SK-N-SH treated with all-trans-retinoic acid at 6 μM for 48 hours (cell line): ENCODE measurements at regions not wholly inside any gene's neighbourhood (a gene's known extent, or its start where the extent isn't known, plus 50 kb on each side); places are given as distances from the start of the nearest gene placed in this dataset.

ENCODE experiments used
- ATAC-seq: fragments of 200-7000 bp; cut with Tn5 transposase; 3 replicates; pipeline ENCODE4 v1.9.1; 2020; ENCODE audit warnings: mild to moderate bottlenecking, moderate library complexity
- ARNTL ChIP-seq: fragments of 450-650 bp; formaldehyde crosslinking; IDR thresholded peaks from 2 replicates; pipeline ENCODE4 v1.5.0; 2020; ENCODE audit warnings: low read depth, mild to moderate bottlenecking, moderate library complexity, borderline replicate concordance
- BACH2 ChIP-seq: fragments of 250-450 bp; sonication (Bioruptor Pico); IDR thresholded peaks from 2 replicates; pipeline ENCODE4 v1.9.0; 2021; ENCODE audit warnings: mild to moderate bottlenecking, borderline replicate concordance
- CREB5 ChIP-seq: fragments of 250-450 bp; sonication (Bioruptor Pico); IDR thresholded peaks from 2 replicates; pipeline ENCODE4 v1.5.1; 2020; ENCODE audit warnings: low read depth, mild to moderate bottlenecking, moderate library complexity
- CSDC2 ChIP-seq: fragments of 250-450 bp; sonication (Bioruptor Pico); IDR thresholded peaks from 2 replicates; pipeline ENCODE4 v1.5.0; 2020; ENCODE audit warnings: mild to moderate bottlenecking, moderate library complexity
- CSRNP3 ChIP-seq: fragments of 250-450 bp; sonication (Bioruptor Pico); IDR thresholded peaks from 2 replicates; pipeline ENCODE4 v1.5.1; 2021; ENCODE audit warnings: mild to moderate bottlenecking, moderate library complexity
- ESRRG ChIP-seq: fragments of 250-450 bp; sonication (Bioruptor Pico); IDR thresholded peaks from 2 replicates; pipeline ENCODE4 v1.6.1; 2021; ENCODE audit warnings: mild to moderate bottlenecking
- GLIS3 ChIP-seq: fragments of 250-450 bp; sonication (Bioruptor Pico); IDR thresholded peaks from 2 replicates; pipeline ENCODE4 v1.5.0; 2020; ENCODE audit warnings: mild to moderate bottlenecking, moderate library complexity
- ISL1 ChIP-seq: fragments of 250-450 bp; sonication (Bioruptor Pico); IDR thresholded peaks from 2 replicates; pipeline ENCODE4 v2.1.2; 2022; ENCODE audit warnings: mild to moderate bottlenecking, moderate library complexity
- OSR1 ChIP-seq: fragments of 250-450 bp; sonication (Bioruptor Pico); IDR thresholded peaks from 2 replicates; pipeline ENCODE4 v1.8.0; 2022; ENCODE audit warnings: moderate library complexity, mild to moderate bottlenecking, inconsistent platforms
- PATZ1 ChIP-seq: fragments of 250-450 bp; sonication (Bioruptor Pico); IDR thresholded peaks from 2 replicates; pipeline ENCODE4 v1.8.0; 2020; ENCODE audit warnings: mild to moderate bottlenecking, moderate library complexity, borderline replicate concordance
- POU6F1 ChIP-seq: fragments of 250-450 bp; sonication (Bioruptor Pico); IDR thresholded peaks from 2 replicates; pipeline ENCODE4 v1.8.0; 2021; ENCODE audit warnings: low read depth, mild to moderate bottlenecking, moderate library complexity, borderline replicate concordance
- PPARA ChIP-seq: fragments of 250-450 bp; sonication (Bioruptor Pico); IDR thresholded peaks from 2 replicates; pipeline ENCODE4 v1.5.0; 2020; ENCODE audit warnings: mild to moderate bottlenecking, borderline replicate concordance
- RARB ChIP-seq: fragments of 250-450 bp; sonication (Bioruptor Pico); IDR thresholded peaks from 2 replicates; pipeline ENCODE4 v1.8.0; 2021; ENCODE audit warnings: mild to moderate bottlenecking, moderate library complexity
- SNAI2 ChIP-seq: fragments of 250-450 bp; sonication (Bioruptor Pico); IDR thresholded peaks from 2 replicates; pipeline ENCODE4 v1.5.0; 2020; ENCODE audit warnings: mild to moderate bottlenecking, moderate library complexity
- TCF4 ChIP-seq: fragments of 250-450 bp; sonication (Bioruptor Pico); IDR thresholded peaks from 2 replicates; pipeline ENCODE4 v1.8.0; 2021; ENCODE audit warnings: mild to moderate bottlenecking, moderate library complexity, borderline replicate concordance
- TSHZ2 ChIP-seq: fragments of 250-450 bp; sonication (Bioruptor Pico); IDR thresholded peaks from 2 replicates; pipeline ENCODE4 v1.5.0; 2020; ENCODE audit warnings: mild to moderate bottlenecking, moderate library complexity
- ZNF565 ChIP-seq: fragments of 450-650 bp; formaldehyde crosslinking; conservative IDR thresholded peaks from 2 replicates; pipeline ENCODE4 v1.5.0; 2020; ENCODE audit warnings: low read depth, mild to moderate bottlenecking, moderate library complexity
- ZNF70 ChIP-seq: fragments of 450-650 bp; formaldehyde crosslinking; IDR thresholded peaks from 2 replicates; pipeline ENCODE4 v1.5.0; 2020; ENCODE audit warnings: mild to moderate bottlenecking, moderate library complexity
- ZNF8 ChIP-seq: fragments of 450-650 bp; formaldehyde crosslinking; IDR thresholded peaks from 2 replicates; pipeline ENCODE4 v1.5.0; 2020; ENCODE audit warnings: mild to moderate bottlenecking, moderate library complexity

GRCh38 chr2:19739256-19739655 is 162.5 kb downstream of the TTC32 start (continued):
- no peak for TF ChIP-seq CREB5 (CRISPR knock-in tag)

- ATAC-seq, result no peak
- TF ChIP-seq TCF4 (CRISPR knock-in tag), result no peak
- TF ChIP-seq OSR1 (CRISPR knock-in tag), result no peak
- no peak for TF ChIP-seq PPARA
- TF ChIP-seq ESRRG (CRISPR knock-in tag), result no peak
- no peak for TF ChIP-seq ARNTL (CRISPR knock-in tag)
- no peak for TF ChIP-seq ZNF8 (CRISPR knock-in tag)
- TF ChIP-seq GLIS3 (CRISPR knock-in tag), result no peak
- no peak for TF ChIP-seq TSHZ2 (CRISPR knock-in tag)
- no peak for TF ChIP-seq RARB (CRISPR knock-in tag)
Observed at GRCh38 chr2:19738707-19739106, 163.1 kb downstream of the TTC32 start.

GRCh38 chr2:19736191-19736831 is 165.5 kb downstream of the TTC32 start:
- no peak for ATAC-seq
- TF ChIP-seq CSRNP3 (CRISPR knock-in tag) (no peak), RARB (CRISPR knock-in tag) (no peak), PPARA (no peak), PATZ1 (no peak), BACH2 (CRISPR knock-in tag) (no peak), ISL1 (CRISPR knock-in tag) (no peak), SNAI2 (CRISPR knock-in tag) (no peak), ZNF70 (no peak), POU6F1 (CRISPR knock-in tag) (no peak), ARNTL (CRISPR knock-in tag) (no peak), ZNF565 (no peak), CREB5 (CRISPR knock-in tag) (no peak), TCF4 (CRISPR knock-in tag) (no peak), CSDC2 (CRISPR knock-in tag) (no peak), ESRRG (CRISPR knock-in tag) (no peak), GLIS3 (CRISPR knock-in tag) (no peak)
